Colonic mucosa (tissue), 4 donors: ENCODE measurements at regions not wholly inside any gene's neighbourhood (a gene's known extent, or its start where the extent isn't known, plus 50 kb on each side); places are given as distances from the start of the nearest gene placed in this dataset.

Source experiments
- DNase-seq: peaks from one replicate; pipeline ENCODE4 v3.0.0-alpha.2; 2020
- H3K27ac ChIP-seq: fragments of 200-600 bp; one replicate; pipeline ENCODE4 v1.8.0; 2021
- H3K27me3 ChIP-seq: fragments of 200-600 bp; one replicate; pipeline ENCODE4 v1.8.0; 2021
- H3K36me3 ChIP-seq: fragments of 200-600 bp; one replicate; pipeline ENCODE4 v1.8.0; 2021
- H3K4me1 ChIP-seq: fragments of 200-600 bp; one replicate; pipeline ENCODE4 v1.8.0; 2021; ENCODE audit warnings: mild to moderate bottlenecking
- H3K4me3 ChIP-seq: fragments of 200-600 bp; one replicate; pipeline ENCODE4 v1.8.0; 2021
- H3K9ac ChIP-seq, 2 donors: one replicate each; pipeline ENCODE4 v1.7.0; 2013; ENCODE audit warnings: control low read depth in 2 of 2, low read depth in 2 of 2, low read length in 2 of 2
- H3K9me3 ChIP-seq: fragments of 200-600 bp; one replicate; pipeline ENCODE4 v1.8.0; 2021
- CTCF ChIP-seq: fragments of 200-600 bp; IDR thresholded peaks from one replicate; pipeline ENCODE4 v1.8.0; 2022; ENCODE audit warnings: antibody characterized with exemption, mild to moderate bottlenecking
- intact Hi-C: fragments of 100-400 bp; cut with DNase I; formaldehyde crosslinking; loops from one replicate; pipeline ENCODE4 v1.14.1; 2022
- donor health status: healthy.
- donor health status: DM: no; HTN: no; CAD: no.
- donor health status: DM: no; HTN: no; CAD: no.

GRCh38 chr1:112790920-112791722, 76.0 kb upstream of the PPM1J start:
- DNase-seq: no peak
- intact Hi-C loops: loop anchor here (2.0 kb wide), 1 partner anchor 34 kb away; no protein-coding TSS in a partner anchor

GRCh38 chr1:112788561-112788960, 73.4 kb upstream of the PPM1J start:
- no peak for DNase-seq
- no peaks in the 10 kb centered on the region for H3K4me1 ChIP-seq
- TF ChIP-seq CTCF: no peak

More at GRCh38 chr1:112790920-112791722, 76.0 kb upstream of the PPM1J start:
- Histone ChIP-seq H3K36me3 (no peaks in the 10 kb centered on the region), H3K27ac (no peak overlapping the region), H3K27me3 (no peaks in the 10 kb centered on the region), H3K9ac (no peak overlapping the region), H3K4me3 (no peak overlapping the region), H3K9me3 (no peaks in the 10 kb centered on the region), H3K4me1 (no peaks in the 10 kb centered on the region)
- no peak for TF ChIP-seq CTCF

GRCh38 chr1:112788054-112788453, 72.9 kb upstream of the PPM1J start:
- Histone ChIP-seq H3K36me3 (no peaks in the 10 kb centered on the region), H3K9ac (no peak overlapping the region), H3K9me3 (no peaks in the 10 kb centered on the region), H3K27me3 (no peaks in the 10 kb centered on the region), H3K4me1 (no peaks in the 10 kb centered on the region), H3K4me3 (no peak overlapping the region), H3K27ac (no peak overlapping the region)
- TF ChIP-seq CTCF: no peak
- no peak for DNase-seq
- intact Hi-C loops: no loop called here

More at GRCh38 chr1:112788561-112788960, 73.4 kb upstream of the PPM1J start:
- H3K27me3 ChIP-seq: no peaks in the 10 kb centered on the region
- no peaks in the 10 kb centered on the region for H3K9me3 ChIP-seq
- no peak overlapping the region for H3K27ac ChIP-seq
- H3K4me3 ChIP-seq: no peak overlapping the region
- no peaks in the 10 kb centered on the region for H3K36me3 ChIP-seq
- H3K9ac ChIP-seq: no peak overlapping the region
- intact Hi-C loops: no loop called here

- intact Hi-C loops: no loop called here
- Histone ChIP-seq H3K9ac (no peak overlapping the region), H3K4me1 (no peaks in the 10 kb centered on the region)
Measured at GRCh38 chr1:112783059-112783458, 67.9 kb upstream of the PPM1J start.

More at GRCh38 chr1:112783059-112783458, 67.9 kb upstream of the PPM1J start:
- Histone ChIP-seq H3K36me3 (no peaks in the 10 kb centered on the region), H3K27me3 (no peaks in the 10 kb centered on the region), H3K27ac (no peak overlapping the region), H3K4me3 (no peak overlapping the region), H3K9me3 (no peaks in the 10 kb centered on the region)
- no peak for DNase-seq
- TF ChIP-seq CTCF: no peak
